ENCODE measurements at regions not wholly inside any gene's neighbourhood (a gene's known extent, or its start where the extent isn't known, plus 50 kb on each side); places are given as distances from the start of the nearest gene placed in this dataset.

GRCh38 chr12:19771858-19772257 is 332.6 kb downstream of the AEBP2 start:
- TF ChIP-seq, protein P1, sequence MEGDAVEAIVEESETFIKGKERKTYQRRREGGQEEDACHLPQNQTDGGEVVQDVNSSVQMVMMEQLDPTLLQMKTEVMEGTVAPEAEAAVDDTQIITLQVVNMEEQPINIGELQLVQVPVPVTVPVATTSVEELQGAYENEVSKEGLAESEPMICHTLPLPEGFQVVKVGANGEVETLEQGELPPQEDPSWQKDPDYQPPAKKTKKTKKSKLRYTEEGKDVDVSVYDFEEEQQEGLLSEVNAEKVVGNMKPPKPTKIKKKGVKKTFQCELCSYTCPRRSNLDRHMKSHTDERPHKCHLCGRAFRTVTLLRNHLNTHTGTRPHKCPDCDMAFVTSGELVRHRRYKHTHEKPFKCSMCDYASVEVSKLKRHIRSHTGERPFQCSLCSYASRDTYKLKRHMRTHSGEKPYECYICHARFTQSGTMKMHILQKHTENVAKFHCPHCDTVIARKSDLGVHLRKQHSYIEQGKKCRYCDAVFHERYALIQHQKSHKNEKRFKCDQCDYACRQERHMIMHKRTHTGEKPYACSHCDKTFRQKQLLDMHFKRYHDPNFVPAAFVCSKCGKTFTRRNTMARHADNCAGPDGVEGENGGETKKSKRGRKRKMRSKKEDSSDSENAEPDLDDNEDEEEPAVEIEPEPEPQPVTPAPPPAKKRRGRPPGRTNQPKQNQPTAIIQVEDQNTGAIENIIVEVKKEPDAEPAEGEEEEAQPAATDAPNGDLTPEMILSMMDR (IDR thresholded peaks at IDR 0.05; ENCODE audit: low read depth, low read length), result no peak
- no peak for TF ChIP-seq EZH2phosphoT487 (IDR thresholded peaks at IDR 0.05; ENCODE audit: low read depth)

Data from OCI-LY3 (cell line).